ENCODE measurements at regions not wholly inside any gene's neighbourhood (a gene's known extent, or its start where the extent isn't known, plus 50 kb on each side); places are given as distances from the start of the nearest gene placed in this dataset.
A peak's percentile ranks its signal among the peaks of the same experiment; 100 is the strongest.

DNA sequence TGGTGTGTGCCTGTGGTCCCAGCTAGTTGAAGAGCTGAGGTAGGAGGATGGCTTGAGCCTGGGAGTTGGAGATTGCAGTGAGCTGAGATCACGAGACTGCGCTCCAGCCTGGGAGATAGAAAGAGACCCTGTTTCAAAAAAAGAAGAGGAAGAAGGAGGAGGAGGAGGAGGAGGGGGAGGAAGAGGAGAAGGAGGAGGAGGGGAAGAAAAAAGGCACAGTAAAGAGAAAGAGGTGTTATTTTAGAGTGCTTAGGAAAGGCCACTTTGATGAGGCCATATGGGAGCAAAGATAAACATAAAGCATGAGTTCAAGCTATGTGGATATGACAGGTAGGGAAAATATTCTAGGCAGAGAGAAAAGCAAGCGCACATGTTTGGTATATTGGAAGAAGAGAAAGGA is 154.1 kb upstream of the BTG1 start:
- DNase-seq, result no peak

GRCh38 chr12:92299344-92299743 is 153.7 kb upstream of the BTG1 start:
- DNase-seq, result no peak

- DNase-seq, result no peak
Observed at GRCh38 chr12:92297932-92298696, 152.5 kb upstream of the BTG1 start.

- no peak for DNase-seq
Observed at GRCh38 chr12:92297405-92297804, 151.8 kb upstream of the BTG1 start.

- no peak for DNase-seq
Observed at GRCh38 chr12:92295523-92295922, 149.9 kb upstream of the BTG1 start.

DNA sequence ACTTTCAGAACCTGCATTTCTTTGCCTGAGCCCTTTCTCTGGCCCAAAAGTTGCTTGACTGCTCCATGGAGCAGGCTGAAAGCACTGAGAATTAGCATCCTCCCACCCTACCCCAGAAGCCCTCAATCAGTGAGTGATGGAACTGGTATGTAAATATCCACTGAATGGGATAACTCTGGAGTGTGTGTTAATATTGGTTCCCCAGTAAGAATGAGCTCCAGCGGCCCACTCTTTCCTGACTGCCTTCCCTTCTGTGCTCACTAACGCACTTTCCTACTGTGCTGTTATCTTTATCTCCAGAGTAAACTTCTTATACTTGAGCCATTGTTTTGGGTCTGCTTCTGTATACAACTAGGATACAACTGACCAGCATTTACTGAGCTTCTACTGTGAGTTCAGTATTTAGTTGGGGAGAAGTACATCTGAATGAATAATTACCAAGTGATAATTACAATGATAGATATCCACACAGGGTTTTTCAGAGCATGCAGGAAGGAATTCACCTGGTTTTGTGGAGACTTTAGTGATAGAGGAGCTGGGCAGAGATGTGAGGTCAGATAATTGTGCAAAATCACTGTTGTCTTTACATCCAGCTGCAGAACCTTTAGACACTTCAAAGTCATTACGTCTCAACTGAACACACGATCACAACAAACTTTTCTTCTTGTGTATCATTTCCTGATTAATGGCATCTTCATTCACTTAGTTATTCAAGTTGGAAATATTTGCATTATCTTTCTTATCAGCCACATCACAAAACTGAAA is 149.2 kb upstream of the BTG1 start:
- DNase-seq, result no peak

- DNase-seq, result no peak
Observed at GRCh38 chr12:92292016-92292415, 146.4 kb upstream of the BTG1 start.

DNA sequence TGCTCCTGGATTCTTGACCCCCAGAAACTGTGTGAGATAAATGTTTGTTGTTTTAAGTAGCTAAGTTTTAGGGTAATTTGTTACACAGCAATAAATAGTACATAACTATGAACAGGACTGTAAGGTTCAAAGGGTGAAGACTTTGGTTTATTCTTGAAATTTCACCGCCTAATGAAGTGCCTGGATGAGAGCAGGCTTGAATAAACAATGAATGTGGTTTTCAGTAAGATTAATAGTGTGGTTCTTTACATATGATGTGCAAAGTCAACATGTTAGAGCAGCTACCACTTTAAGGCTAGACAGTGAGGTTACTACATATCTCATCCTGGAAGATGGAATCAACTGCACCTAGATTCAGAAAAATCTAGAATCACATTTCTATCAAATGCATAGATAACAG is 145.2 kb upstream of the BTG1 start:
- DNase-seq, result no peak

- DNase-seq, result no peak
Observed at GRCh38 chr12:92290350-92290695, 144.7 kb upstream of the BTG1 start.

- DNase-seq, result no peak
Observed at GRCh38 chr12:92289629-92290349, 144.1 kb upstream of the BTG1 start.

GRCh38 chr12:92288561-92288960 is 142.9 kb upstream of the BTG1 start:
- DNase-seq, result peak; percentile 48

GRCh38 chr12:92278378-92278828 is 132.8 kb upstream of the BTG1 start:
- no peak for DNase-seq

DNA sequence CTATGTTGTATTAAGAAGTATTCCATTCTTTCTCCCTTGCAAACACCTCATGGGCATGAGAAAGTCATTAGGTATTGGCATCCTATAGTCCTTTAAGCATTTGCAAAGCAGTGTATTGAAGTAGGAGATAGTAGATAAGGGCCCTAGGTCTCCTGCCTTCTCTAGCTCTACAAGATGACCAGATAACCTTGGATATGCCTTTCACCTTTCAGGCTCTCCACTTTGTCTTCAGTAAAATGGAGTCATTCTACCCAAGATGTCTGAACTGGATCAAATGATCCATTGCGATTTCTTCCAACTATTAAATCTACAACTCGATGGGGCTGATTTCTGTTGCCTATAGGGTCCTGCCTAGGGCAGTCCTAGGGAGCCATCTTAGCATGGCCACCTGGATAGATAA is 132.1 kb upstream of the BTG1 start:
- no peak for DNase-seq

GRCh38 chr12:92276276-92276675 is 130.6 kb upstream of the BTG1 start:
- no peak for DNase-seq

DNA sequence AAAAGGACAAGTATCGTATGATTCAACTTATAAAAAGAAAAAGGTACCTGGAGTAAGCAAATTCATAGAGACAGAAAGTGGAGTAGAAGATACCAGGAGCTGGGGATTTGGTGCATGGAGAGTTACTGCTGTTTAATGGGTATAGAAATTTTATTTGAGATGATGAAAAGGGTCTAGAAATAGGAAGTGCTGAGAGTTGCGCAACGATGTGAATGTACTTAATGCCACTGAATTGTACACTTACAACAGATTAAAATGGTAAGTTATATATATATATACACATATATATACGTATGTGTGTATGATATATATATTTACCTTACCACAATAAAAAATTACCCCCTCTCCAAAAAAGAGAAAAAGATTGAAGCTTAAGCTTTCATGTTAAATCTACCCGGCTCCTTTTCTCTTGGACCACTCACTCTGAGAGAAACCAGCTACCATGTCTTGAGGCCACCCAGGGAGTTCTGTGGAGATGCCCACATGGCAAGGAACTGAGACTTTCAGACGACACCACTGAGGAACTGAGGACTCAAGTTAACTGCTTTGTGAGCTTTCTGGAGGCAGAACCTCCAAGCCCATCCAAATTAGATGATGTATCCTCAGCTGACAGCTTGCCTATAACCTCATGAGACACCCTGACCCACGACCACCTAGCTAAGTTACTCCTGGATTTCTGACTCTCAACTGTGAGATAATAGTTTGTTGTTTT is 130.0 kb upstream of the BTG1 start:
- DNase-seq, result no peak

DNA sequence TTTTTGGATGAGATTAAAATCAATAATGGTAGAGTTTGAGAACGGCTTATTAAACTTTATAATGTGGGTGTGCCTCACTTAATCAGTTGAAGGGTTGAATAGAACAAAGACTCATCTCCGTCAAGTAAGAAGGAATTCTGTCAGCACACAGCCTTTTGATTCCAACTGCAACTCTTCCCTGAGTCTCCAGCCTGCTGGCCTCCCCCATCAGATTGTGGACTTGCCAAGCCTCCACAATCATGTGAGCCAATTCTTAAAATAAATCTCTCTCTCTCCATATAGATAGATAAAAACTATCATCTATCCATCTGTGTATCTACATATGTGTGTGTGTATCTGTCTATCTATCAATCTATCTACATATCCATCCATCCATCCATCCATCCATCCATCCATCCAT is 127.4 kb upstream of the BTG1 start:
- DNase-seq, result no peak

DNA sequence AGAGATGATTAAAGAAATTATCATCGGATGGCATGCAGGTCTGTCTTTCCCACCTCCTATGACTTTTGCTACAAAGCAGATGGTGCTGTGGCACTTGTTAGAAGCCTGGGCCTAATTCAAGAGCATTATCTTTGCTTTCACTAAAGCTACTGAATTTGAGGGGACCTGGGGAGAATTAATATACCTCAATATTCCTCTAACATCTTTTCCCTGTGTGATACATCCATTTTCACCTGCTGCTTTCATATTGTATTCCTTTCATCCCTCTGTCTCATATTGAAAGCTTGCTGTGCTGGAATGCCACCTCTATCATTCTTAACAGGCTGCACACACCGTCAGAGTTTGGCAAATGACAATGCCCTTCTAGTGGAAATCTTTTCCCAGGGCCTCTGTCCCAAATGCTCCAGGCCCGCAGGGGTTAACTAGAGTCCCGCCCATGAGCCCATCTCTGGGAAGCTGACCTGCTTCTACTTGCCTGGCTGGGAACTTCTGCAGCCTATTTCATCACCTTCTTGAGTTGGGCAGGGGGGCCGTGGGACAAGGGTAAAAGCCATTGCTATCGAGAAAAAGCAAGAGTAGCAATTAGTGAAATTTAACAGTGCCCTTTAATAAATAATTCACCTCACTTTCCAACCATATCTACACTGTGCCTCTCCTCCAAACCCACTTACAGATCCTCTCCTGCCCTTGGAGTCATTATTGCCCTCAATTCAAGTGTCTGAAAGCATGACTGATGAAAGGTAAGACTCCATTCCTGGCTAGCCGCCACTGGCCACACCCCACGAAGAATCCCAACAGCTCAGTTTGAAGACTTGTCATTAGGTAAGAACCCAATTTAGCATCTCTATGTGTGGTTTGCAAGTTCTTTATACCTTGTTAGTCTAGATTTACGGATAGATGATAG is 126.7 kb upstream of the BTG1 start:
- no peak for DNase-seq

DNA sequence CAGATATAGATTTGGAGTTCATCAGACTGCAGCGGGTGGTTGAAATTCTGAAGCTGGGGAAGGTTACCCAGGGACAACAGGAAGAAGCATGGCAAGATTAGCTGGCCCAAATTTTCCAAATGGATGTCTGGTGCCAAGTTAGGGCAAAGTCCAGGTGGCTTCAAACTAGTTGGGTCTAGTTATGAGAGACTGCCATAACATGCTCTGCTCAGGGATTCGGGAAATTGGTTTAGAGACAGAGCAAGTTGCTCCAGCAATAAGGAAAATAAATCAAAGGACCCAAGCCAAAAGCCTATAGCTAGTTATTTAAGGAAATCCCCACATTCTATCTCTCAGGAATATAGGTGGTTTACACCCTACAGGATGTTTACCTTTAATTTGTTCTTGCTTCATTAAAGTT is 125.7 kb upstream of the BTG1 start:
- no peak for DNase-seq

GRCh38 chr12:92270521-92270920 is 124.9 kb upstream of the BTG1 start:
- DNase-seq, result no peak

GRCh38 chr12:92268946-92269345 is 123.3 kb upstream of the BTG1 start:
- DNase-seq, result no peak

DNA sequence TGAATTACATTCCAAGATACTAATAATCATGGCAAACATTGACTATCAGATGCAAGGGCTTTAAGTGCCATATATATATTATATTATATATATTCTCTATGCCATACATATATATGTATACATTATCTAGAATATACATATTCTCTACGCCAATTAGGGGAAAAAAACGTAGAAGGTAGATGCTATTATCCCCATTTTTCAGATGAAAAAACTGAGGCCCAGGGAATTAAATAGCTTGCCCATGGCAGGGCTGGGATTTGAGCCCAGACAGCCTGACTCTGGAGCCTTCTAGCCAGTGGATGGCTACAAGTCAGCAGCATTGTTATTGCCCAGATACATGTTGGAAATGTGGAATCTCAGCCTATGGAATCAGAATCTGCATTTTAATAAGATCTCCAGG is 116.0 kb upstream of the BTG1 start:
- no peak for DNase-seq

GRCh38 chr12:92261071-92261470 is 115.4 kb upstream of the BTG1 start:
- DNase-seq, result no peak
